ENCODE measurements at regions not wholly inside any gene's neighbourhood (a gene's known extent, or its start where the extent isn't known, plus 50 kb on each side); places are given as distances from the start of the nearest gene placed in this dataset.

DNA sequence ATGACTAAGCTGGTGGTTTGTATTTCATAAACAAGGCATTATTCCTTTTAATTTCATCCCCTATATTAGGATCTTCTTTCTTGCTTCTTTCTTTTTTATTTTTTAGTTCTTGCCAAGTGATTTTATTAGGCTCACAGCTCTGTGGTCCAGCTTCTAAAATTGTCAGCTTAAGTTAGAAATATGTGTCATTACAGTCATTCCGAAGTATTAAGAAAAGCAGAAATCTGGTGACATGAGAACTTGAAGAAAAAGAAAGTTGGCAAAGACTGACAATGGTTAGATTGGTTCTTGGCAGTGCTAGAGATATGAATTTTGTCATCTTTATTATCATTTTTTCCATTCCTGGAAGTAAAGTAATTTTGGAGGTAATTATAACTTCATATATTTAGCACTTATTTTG is 166.5 kb upstream of the PRR16 start:
- no peaks in the 10 kb centered on the region for H3K4me1 ChIP-seq
- no peak for TF ChIP-seq POLR2A (IDR thresholded peaks at IDR 0.05)
- TF ChIP-seq POLR2AphosphoS5 (IDR thresholded peaks at IDR 0.05): no peak
- no peak for TF ChIP-seq EP300 (IDR thresholded peaks at IDR 0.05)
- TF ChIP-seq, protein P1, sequence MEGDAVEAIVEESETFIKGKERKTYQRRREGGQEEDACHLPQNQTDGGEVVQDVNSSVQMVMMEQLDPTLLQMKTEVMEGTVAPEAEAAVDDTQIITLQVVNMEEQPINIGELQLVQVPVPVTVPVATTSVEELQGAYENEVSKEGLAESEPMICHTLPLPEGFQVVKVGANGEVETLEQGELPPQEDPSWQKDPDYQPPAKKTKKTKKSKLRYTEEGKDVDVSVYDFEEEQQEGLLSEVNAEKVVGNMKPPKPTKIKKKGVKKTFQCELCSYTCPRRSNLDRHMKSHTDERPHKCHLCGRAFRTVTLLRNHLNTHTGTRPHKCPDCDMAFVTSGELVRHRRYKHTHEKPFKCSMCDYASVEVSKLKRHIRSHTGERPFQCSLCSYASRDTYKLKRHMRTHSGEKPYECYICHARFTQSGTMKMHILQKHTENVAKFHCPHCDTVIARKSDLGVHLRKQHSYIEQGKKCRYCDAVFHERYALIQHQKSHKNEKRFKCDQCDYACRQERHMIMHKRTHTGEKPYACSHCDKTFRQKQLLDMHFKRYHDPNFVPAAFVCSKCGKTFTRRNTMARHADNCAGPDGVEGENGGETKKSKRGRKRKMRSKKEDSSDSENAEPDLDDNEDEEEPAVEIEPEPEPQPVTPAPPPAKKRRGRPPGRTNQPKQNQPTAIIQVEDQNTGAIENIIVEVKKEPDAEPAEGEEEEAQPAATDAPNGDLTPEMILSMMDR (IDR thresholded peaks at IDR 0.05): no peak
- 0 to 27% methylated on average over 1 of the region's 1 CpG for WGBS, 2 donors (ENCODE audit: low coverage in 1 of 2)
- no peaks in the 10 kb centered on the region for H3K36me3 ChIP-seq
- no peaks in the 10 kb centered on the region for H3K9me3 ChIP-seq
- H3K27ac ChIP-seq: no peak overlapping the region
- ATAC-seq: no peak
- no peak overlapping the region for H3K4me3 ChIP-seq
- no peaks in the 10 kb centered on the region for H3K27me3 ChIP-seq

- ATAC-seq: no peak
- Histone ChIP-seq H3K9me3 (no peaks in the 10 kb centered on the region), H3K4me3 (no peak overlapping the region), H3K4me1 (no peaks in the 10 kb centered on the region), H3K27ac (no peak overlapping the region), H3K27me3 (no peaks in the 10 kb centered on the region), H3K36me3 (no peaks in the 10 kb centered on the region)
- 58% methylated on average over 1 of the region's 1 CpG; no CpG with 5 or more reads in 1 of the 2 donors for WGBS, 2 donors (ENCODE audit: low coverage in 1 of 2)
- TF ChIP-seq POLR2A (IDR thresholded peaks at IDR 0.05) (no peak), POLR2AphosphoS5 (IDR thresholded peaks at IDR 0.05) (no peak), EP300 (IDR thresholded peaks at IDR 0.05) (no peak)
- TF ChIP-seq, protein P1 (IDR thresholded peaks at IDR 0.05): no peak
Measured at GRCh38 chr5:120298981-120299380, 165.1 kb upstream of the PRR16 start.

- no peak overlapping the region for H3K4me3 ChIP-seq
- no peaks in the 10 kb centered on the region for H3K36me3 ChIP-seq
- H3K4me1 ChIP-seq: no peaks in the 10 kb centered on the region
- WGBS, 2 donors (ENCODE audit: low coverage in 1 of 2): 0 to 29% methylated on average over 1 to 2 of the region's 2 CpGs
- H3K27me3 ChIP-seq: no peaks in the 10 kb centered on the region
- H3K9me3 ChIP-seq: no peaks in the 10 kb centered on the region
- TF ChIP-seq, protein P1 (IDR thresholded peaks at IDR 0.05): no peak
- TF ChIP-seq POLR2A (IDR thresholded peaks at IDR 0.05) (no peak), EP300 (IDR thresholded peaks at IDR 0.05) (no peak)
- H3K27ac ChIP-seq: no peak overlapping the region
- no peak for ATAC-seq
Measured at GRCh38 chr5:120304663-120305062, 159.4 kb upstream of the PRR16 start.

DNA sequence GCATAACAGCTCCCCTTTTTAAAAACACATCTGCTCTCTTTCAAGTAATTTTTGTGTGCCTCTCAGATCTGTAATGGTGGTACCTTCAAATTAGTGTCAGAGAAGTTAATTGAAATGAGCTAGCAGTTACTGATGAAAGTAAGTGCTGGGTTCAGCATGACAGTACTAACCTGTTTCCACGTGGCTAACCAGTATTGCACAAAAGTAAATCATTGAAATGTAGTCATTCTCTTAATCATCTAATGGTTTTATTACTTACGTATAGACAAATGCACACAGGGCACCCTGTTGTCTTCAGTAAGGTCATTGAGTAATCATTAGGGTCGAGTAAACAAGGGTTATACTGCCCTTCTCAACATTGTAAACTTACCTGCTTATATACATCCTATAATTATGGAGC is 157.8 kb upstream of the PRR16 start:
- 57 to 64% methylated on average over 3 of the region's 3 CpGs for WGBS, 2 donors (ENCODE audit: low coverage in 1 of 2)
- Histone ChIP-seq H3K27me3 (no peaks in the 10 kb centered on the region), H3K9me3 (no peaks in the 10 kb centered on the region), H3K27ac (no peak overlapping the region), H3K36me3 (no peaks in the 10 kb centered on the region), H3K4me1 (no peaks in the 10 kb centered on the region), H3K4me3 (no peak overlapping the region)
- ATAC-seq: no peak
- TF ChIP-seq, protein P1 (IDR thresholded peaks at IDR 0.05): no peak
- no peak for TF ChIP-seq EP300 (IDR thresholded peaks at IDR 0.05)
- TF ChIP-seq POLR2A (IDR thresholded peaks at IDR 0.05): no peak
- no peak for TF ChIP-seq POLR2AphosphoS5 (IDR thresholded peaks at IDR 0.05)

- Histone ChIP-seq H3K36me3 (no peaks in the 10 kb centered on the region), H3K4me1 (no peaks in the 10 kb centered on the region), H3K4me3 (no peak overlapping the region), H3K27me3 (no peaks in the 10 kb centered on the region), H3K9me3 (no peaks in the 10 kb centered on the region), H3K27ac (no peak overlapping the region)
- ATAC-seq: no peak
- TF ChIP-seq POLR2AphosphoS5 (IDR thresholded peaks at IDR 0.05) (no peak), EP300 (IDR thresholded peaks at IDR 0.05) (no peak), POLR2A (IDR thresholded peaks at IDR 0.05) (no peak)
- TF ChIP-seq, protein P1 (IDR thresholded peaks at IDR 0.05): no peak
Measured at GRCh38 chr5:120314191-120314590, 149.9 kb upstream of the PRR16 start.
